Astrocyte of the cerebellum (primary cell): ENCODE measurements at regions not wholly inside any gene's neighbourhood (a gene's known extent, or its start where the extent isn't known, plus 50 kb on each side); places are given as distances from the start of the nearest gene placed in this dataset.

Source experiments
- DNase-seq: peaks from one replicate; pipeline ENCODE4 v3.0.0-alpha.2; 2011; ENCODE audit warnings: low read depth
- H3K4me3 ChIP-seq: 2 replicates; pipeline ENCODE4 v1.5.1; 2011; ENCODE audit warnings: mild to moderate bottlenecking, low read depth, low read length, moderate library complexity
- CTCF ChIP-seq: IDR thresholded peaks from 2 replicates; pipeline ENCODE4 v1.5.1; 2012; ENCODE audit warnings: low read length, low read depth, moderate library complexity, mild to moderate bottlenecking; ENCODE audit errors: missing control alignments
- in situ Hi-C: cut with HindIII; loops from 2 replicates; pipeline ENCODE4 v1.10.0; 2017; ENCODE audit warnings: low sequenced_read_pairs

DNA sequence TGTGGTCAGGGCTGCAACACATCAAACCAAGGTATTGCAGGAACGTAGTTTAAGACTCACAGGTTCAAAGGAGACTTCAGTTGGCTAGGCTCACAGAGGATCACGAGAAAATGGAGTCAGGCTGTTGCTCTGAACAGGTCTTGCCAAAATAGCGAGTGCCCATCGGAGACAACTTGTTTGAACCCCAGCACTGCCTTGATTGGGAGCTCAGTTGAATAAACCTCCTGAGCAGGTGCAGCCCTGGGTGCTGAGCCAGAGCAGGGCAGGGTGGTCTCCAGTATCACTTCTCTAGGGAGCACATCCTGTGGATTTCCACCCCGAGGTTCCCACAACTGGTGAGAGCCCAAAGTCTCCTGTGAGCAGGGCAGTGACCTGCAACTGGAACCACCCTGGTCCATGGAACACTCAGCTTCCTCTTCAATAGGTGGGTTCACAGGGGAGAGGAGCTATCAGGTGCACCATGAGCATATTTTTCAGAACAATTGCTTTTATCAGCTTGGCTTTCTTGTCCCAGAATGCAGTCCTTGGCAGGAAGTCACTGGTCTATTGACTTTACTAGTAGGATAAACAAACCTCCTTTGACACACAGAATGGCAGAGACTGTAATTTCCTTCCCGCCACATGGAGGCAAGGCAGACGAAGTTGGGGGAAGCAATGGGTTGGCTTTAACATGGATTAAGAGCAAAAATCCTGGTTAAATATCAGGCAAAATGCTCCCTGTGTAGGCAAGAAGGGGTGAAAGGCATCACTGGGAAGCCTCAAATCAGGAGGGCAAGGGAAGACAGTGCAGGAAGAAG, 267.7 kb upstream of the FOXQ1 start:
- TF ChIP-seq CTCF = no peak
- in situ Hi-C loops = no loop called here
- no peak for DNase-seq
- no peak overlapping the region for H3K4me3 ChIP-seq

DNA sequence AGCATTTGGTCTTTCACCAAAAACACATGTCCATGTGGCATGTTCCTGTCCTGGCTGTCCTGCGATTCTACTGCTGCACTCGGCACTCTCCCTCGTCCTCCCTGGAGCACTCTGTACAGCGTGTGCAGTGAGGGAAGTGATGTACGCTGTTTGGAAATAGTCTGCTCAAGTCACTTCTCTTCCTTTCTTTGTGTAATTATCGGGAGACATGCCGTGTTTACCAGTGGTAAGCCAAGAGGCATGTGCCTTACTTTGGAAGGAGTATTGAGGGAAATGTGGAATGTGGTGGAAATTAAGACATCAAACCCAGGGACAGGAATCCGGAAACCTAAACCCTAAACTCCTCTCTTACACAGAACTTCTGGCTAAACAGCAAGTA, 268.5 kb upstream of the FOXQ1 start:
- H3K4me3 ChIP-seq = no peak overlapping the region
- no peak for TF ChIP-seq CTCF
- in situ Hi-C loops = no loop called here
- DNase-seq = no peak

GRCh38 chr6:1042583-1043457, 269.1 kb upstream of the FOXQ1 start:
- no peak overlapping the region for H3K4me3 ChIP-seq
- no peak for DNase-seq
- TF ChIP-seq CTCF = no peak
- in situ Hi-C loops = no loop called here

DNA sequence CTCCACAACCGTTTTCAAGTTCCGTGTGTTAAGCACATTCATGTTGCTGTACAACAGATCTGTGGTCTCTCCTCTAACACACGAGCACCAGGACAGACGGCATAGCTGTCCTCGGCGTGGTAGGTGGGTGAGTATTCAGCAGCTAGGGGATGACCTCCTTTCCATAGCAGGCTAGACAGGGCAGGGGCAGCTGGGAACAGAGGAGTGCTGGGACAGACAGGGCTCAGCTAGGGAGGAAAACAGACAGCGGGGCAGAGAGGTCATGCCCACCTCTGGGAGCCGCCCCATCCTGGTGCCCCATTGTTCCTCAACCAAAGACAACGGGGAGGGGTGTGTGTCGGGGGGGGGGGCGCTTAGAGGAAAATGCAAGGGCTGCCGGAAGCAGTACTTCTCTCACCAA, 271.5 kb upstream of the FOXQ1 start:
- no peak overlapping the region for H3K4me3 ChIP-seq
- TF ChIP-seq CTCF = no peak
- no peak for DNase-seq
- in situ Hi-C loops = no loop called here

DNA sequence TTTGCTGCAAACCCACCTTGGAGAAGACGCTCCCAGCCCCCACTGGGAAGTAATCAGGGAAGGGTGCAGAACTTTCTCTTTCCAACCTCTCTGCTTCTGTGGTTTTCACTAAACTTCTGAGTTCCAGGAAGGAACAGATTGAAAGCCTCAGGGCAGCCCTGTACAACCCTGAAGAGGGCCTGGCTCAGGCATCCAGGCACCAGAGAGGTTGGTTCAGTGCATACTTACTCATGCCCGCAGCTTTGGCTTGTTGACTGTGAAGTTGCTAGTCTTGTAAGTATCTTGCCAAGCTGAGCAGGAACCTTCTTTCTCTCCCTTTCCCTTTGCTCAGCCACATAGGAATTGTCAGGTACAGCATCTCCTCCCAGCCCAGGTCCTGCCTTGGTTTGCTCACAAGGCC, 272.2 kb upstream of the FOXQ1 start:
- DNase-seq = no peak
- TF ChIP-seq CTCF = no peak
- H3K4me3 ChIP-seq = no peak overlapping the region
- in situ Hi-C loops = loop anchor here (10.0 kb wide), 1 partner anchor 145 kb away; no protein-coding TSS in a partner anchor

DNA sequence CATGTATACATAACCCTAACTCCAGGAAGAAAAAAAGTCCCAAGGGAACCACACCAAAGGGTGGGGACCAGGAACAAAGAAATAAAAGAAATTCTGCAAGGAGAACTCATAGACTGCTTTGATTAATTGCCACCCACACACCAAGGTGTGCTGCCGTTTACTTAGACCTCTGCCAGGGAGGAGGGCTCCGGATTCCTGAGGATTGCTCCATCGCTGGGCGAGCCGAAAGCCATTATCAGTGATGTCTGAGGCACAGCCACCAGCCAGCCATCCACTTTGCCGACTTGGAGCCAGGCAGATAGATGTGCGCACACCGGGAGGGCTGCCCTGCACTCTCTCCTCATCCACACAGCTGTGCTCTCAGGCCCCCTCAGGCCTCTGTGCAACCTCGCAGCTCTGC, 272.7 kb upstream of the FOXQ1 start:
- in situ Hi-C loops = loop anchor here (10.0 kb wide), 1 partner anchor 146 kb away; no protein-coding TSS in a partner anchor
- no peak overlapping the region for H3K4me3 ChIP-seq
- TF ChIP-seq CTCF = no peak
- DNase-seq = no peak
